GM21717 (cell line): ENCODE measurements at regions not wholly inside any gene's neighbourhood (a gene's known extent, or its start where the extent isn't known, plus 50 kb on each side); places are given as distances from the start of the nearest gene placed in this dataset.

Source experiments
- ATAC-seq: cut with Tn5 transposase; IDR thresholded peaks from one replicate; pipeline ENCODE4 v1.9.1; 2021; ENCODE audit warnings: mild to moderate bottlenecking, moderate library complexity; ENCODE audit not compliant: unreplicated experiment

DNA sequence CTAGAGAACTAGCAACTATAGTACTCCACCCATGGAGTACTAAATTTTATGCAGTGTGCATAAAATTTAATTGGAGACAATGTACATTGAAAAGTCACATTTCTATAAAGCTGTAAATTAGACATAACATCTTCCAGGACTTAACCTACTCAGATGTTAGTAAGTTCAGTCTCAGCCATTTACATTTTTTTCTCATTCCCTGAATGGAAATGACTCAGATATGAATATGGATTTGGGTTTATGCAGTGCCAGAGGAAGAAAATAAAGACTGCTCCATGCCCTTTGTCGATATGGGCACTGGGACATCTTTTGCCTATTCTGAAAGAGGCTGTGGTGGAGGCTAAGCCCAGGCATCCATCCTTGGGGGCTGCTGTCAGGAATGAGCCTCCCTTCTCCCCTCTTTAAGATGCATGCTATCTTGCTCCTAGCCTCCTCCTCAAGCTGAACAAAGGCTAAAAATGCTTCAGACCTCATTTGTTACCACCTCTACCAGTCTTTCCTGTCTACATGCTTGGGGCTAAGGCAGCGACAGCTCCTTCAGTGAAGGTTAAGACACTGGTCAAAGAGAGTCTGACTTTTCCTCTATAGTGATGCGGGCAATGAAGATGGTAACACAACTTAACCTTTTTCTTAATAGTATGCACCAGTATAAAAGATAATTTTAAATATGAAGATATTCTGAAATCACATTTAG is 486.8 kb upstream of the ANKRD30A start:
- no peak for ATAC-seq

DNA sequence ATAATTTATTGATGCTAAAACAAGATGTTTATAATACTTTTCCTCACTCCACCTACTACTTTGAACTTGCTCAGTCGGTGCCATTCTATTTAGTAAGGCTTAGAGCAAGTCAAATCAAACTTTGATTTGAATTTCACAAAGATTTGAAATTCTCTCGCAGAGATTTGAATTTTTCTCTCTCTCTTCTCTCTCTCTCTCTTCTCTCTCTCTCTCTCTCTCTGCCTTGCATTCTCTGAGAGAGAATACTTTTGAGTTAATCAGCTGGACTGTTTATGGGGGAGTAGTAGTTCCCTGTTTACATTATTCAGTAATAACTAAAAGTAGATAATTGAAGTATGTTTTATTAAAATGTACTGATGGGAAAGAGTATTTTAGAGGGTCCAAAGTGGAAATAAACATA is 488.5 kb upstream of the ANKRD30A start:
- ATAC-seq, result no peak

DNA sequence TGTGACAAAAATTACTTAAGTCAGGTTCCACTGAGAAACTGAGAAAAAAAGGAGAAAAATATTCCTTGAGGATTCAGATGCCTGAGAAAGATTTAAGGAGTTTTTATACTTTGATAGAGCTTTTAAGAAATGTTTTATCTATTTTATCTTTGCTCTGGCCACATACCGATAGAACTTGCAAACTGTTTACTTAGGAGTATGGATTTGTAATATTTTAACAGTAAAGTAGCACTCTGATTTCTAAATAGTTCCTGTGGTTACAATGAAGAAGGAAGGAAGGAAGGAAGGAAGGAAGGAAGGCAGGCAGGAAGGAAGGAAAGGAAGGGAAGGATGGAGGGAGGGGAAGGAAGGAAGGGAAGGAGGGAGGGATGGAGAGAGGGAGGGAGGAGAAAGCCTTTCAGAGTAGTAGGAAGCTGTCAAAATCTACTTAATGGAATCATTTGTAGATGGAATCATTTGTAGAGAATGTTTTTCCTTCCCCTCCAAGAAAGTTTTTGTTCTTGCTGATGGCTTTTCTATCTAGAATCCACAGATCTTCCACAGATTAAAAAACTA is 489.0 kb upstream of the ANKRD30A start:
- no peak for ATAC-seq

DNA sequence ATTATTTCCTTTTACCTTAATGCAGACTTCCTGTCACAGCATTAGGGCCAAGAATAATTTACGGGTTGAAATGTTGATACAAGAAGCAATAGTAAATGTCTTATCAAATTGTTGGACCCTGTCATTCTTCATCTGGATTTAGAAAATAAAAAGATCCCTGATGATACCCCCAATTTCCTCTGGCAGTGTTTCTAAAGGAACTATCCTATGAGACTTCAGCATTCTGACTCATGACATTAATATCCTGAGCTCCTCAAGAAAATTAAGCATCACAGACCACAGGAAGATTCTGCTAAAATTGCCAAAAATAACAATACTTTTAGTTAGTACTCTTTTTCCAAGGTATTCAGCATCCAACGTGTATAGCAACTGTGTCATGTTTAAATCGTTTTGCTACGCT is 490.5 kb upstream of the ANKRD30A start:
- no peak for ATAC-seq

DNA sequence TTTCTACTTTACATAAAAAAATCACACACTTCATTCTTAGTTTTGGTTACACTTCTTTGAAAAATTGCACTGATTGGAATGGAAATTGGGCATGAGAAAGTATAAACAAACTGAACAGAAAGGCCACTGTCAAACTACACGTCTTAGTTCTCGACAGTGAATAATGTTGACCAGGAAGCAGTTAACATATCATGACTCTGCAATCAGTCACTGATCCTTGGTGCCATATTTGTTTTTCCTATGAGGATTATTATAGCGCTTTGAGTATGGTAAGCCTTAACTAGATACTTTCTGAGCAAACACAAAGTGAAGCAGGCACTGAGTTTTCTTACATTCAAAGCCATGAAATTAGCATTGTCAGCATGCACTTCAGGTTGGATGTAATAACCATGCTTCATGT is 495.1 kb upstream of the ANKRD30A start:
- no peak for ATAC-seq

DNA sequence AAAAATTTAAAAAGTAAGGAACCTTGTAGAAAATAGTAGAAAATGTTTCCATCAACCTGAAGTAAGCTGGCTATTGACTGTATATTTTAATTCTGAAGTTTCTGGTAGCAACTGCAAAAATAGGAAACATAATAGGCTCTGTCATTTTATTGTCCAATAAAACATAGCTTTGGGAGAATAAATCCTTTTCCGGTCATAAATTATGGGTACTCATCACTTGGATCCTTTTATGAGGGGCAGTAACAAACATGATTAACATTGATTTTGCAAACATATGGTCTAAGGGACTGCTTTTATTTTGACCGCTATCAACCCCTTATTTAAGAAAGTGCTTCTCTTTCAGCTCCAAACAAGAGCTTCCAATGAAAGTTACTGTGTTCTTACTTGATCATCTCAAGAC is 495.9 kb upstream of the ANKRD30A start:
- ATAC-seq, result no peak

DNA sequence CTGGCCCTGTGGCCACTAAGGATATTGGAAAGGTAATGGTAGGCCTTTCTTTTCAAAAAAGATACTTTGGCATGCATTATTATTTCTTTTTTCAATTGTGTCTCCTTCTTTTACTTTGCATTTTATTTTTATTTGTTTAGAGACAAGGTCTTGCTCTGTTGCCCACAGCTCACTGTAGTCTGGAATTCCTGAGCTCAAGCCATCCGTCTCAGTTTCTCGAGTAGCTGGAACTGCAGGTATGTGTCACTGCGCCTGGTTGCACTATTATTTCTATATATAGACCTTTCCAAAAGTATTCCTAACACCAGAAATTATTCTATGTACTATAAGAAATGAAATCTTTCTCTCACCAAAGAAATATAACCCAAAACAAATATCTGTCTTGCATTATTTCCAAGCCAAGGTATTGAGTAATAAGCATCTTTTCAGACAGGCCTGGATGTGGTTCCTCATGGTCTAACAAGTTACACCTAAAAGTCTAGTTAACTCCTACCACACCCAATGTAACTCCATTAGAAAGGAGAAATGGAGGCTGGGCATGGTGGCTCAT is 500.8 kb upstream of the ANKRD30A start:
- ATAC-seq, result no peak

DNA sequence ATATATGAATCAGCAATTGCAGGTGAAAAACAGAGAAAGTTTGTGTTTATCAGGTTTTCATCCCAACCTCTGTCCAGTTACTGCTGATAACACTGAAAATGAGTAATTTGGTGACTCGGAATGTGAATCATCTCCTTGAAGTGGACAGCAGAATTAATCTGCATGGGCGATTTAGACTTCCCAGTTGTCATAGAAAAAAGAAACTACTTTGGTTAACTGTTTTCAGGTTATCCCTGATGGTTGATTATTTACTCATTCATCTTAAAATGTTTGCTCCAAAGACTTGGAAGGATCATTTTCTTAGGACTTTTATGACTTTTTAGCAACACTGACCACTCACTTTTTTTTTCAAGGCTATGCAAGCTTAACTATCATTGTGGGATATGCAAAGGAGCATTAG is 504.1 kb upstream of the ANKRD30A start:
- no peak for ATAC-seq

DNA sequence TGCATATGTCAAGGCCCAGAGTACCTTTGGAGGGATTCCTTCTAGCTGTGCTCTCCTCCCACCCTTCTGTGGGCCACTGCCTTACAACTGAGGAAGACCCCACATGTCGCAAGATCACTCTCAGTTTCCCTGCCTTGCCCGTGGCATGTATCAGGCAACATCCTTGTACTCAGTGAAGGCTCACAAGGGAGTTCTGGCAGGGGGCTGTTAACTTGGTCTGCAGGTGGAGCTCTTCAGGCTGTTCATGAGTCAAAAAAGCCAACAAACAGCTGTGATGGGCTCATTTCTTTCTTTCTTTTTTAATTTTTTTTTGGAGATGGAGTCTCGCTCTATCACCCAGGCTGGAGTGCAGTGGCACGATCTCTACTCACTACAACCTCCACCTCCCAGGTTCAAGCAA is 513.0 kb upstream of the ANKRD30A start:
- ATAC-seq, result no peak

DNA sequence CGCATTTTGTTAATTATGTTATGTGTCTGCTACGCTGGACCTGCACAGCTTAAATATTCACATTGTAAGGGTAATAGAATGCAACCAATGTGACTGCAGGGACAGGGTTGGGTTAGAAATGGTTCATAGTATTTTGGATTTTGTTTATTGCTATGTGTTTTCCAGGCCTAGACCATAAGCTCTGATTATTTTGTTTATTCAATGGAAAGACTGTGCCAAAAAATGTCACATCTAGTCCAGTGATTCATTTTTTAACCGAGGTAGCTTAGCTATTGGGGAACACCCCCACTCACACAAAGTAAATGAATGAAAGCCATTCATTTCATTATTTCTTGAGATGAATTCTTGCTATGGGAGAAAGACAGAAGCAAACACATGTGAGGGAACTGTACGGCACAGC is 516.5 kb upstream of the ANKRD30A start:
- no peak for ATAC-seq

DNA sequence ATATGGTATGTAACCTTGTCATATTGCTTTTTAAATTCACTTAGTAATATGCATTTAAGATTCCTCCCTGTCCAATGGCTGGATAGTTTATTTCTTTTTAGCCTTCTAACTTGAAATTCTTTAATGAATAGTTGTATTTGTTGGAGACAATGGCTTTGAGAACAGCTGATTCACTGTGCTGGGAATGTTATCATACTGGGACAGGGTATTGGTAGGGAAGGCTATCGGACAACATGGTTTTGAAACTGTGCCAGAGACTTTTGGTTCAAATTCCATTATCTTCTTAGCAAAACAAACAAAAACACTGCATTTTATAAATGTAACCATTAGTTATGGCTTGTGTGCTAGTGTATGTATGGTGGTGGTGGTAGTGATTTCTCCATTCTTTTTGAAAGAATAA is 517.1 kb upstream of the ANKRD30A start:
- ATAC-seq, result no peak

DNA sequence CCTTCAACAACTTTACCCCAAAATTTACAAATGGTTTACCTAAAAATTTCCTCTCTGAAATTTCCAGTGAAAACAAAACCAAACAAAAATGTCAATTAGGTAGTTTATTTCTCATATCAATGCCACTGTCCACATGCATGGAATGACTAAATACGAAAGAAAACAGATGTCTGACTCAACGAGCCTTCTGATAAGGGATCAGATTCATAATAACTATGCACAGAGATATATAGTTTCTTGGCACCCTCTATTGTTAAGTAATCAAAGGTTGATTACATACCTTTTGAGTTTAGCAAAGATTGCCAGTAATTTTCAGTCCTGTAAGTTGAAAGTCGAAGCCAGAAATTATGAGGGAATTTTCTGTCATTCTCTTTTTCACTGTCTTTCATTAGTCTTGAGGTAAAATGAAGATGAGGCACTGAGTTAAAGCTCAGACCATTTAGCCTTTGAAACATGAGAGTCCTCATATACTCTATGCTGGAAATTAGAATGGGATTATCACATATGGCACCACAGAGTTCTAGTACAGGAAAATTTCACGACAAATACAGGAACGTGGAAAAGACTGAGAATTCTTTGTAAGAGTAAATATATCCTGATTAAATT is 519.1 kb upstream of the ANKRD30A start:
- ATAC-seq, result no peak

DNA sequence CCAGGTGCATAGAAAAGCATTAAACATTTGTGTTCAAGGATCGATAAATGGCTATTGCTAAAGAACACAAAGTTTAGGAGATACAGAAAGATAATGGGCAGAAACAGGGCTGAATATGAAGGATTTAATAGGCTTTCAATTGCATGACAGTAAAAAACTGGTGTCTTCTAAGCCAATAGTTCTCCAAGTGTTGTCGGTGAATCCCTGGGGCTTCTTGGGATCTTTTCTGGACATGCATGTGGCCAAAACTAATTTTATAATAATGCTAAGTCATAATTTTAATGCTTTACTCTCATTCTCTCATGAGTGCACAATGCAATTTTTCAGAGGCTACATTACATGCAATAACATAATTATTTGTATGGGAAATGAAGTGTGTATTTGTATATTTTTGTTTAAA is 521.1 kb upstream of the ANKRD30A start:
- no peak for ATAC-seq

DNA sequence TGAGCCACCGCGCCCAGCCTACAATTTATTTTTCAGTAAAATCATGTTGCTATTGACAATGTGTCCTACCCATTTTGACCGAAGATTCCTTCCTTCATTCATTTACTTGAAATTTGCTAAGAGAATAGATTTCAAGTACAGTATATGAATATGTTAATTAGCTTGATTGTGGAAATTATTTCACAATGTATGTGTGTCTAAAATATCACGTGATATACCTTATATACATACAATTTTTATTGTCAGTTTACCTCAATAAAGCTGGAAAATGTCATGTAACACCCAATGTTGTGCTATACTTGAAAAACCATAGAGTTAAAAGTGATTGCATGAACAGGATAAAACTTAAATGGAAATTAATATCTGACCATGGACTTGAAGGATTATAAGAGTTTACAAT is 521.7 kb upstream of the ANKRD30A start:
- no peak for ATAC-seq

DNA sequence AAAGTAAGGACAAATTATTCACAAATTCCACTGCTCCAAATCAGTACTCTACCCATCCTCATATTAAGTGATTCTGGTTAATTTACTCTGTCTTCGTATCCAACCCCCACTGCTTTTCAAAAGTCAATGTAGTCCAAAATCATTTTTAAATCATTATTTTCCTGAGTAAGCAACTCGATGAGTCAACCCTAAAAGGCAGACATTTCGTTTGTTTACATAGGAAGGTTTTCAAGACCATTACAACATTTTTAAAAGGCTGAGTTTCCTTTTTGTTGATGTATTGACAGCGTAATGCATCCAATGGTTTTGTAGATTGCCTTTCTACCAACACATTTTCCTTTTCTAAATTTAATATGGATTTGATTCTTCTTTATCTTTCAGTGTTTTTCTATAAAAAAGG is 523.0 kb upstream of the ANKRD30A start:
- ATAC-seq, result no peak

DNA sequence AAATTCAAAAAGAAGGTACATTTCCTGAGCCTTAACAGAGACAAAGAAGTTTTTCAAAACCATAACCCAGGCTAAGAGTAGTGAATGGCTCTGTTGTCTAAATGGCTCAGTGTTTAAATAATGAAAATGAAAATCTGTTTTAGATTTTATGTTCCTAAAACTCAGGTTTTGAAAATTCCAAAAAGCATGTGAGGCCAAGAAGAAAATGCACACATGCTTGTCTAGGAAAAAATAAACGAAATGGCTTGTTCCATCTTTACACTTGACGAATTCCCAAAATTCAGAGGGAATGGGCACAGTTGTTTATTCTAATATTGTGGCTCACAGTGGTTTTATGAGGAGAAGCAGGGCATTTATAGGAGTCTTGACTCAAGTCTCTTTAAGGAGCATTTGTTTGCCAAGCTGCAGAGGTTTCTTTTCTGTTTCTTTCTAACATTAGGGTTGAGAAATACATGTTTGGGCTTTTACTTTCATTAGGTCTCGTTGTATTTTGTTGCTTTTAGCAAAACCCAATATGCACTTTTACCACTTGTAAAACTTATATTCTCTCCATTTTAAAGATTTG is 527.6 kb upstream of the ANKRD30A start:
- ATAC-seq, result no peak

DNA sequence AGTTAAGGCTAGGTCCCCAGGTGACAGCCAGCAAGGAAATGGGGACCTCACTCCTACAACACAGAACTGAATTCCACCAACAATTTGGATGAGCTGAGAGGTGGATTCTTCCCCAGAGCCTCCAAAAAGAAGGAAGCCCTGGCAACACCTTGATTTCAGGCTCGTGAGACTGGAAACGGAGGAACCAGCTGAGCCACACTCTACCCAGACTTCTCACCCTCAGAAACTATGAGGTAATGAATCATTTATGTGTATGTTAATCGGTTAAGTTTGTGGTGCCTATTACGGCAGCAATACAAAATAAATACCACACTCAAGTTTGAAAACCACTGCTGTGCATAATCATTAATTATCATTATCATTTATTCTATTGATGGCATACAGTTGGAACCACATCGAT is 532.4 kb upstream of the ANKRD30A start:
- no peak for ATAC-seq

DNA sequence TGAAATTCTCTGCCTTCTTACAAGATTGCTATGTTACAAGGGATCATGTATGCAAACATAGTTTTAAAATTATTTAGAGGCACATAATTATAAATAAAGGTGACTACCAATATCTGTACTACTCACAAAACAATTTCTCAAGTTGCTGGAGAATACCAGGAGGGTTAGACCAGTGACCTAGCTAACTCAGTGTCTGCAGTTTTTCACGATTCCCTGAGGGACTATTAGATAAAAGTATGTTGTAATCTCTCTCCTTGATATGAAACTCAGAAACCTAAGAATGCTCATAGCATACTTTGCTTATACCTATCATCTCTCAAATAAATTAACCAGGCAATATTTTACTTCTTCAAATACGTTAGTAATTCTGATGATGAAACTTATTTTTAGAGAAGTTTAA is 534.0 kb upstream of the ANKRD30A start:
- ATAC-seq, result no peak

DNA sequence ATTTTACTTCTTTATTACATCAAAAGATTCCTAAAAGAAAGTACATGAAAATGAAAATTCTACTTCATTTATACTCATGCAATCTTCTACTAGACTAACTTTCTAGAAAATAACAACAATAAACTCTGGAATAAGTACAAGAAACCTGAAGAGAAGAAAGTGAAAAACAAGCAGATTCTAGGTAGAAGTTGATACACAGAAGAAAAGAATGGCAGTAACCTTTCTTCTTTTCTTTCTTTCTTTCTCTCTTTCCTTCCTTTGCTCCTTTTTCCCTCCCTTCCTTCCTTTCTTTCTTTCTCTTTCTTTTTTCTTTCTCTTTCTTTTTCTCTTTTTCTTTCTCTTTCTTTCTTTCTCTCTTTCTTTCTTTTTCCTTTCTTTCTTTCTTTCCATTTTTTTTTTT is 541.7 kb upstream of the ANKRD30A start:
- no peak for ATAC-seq

DNA sequence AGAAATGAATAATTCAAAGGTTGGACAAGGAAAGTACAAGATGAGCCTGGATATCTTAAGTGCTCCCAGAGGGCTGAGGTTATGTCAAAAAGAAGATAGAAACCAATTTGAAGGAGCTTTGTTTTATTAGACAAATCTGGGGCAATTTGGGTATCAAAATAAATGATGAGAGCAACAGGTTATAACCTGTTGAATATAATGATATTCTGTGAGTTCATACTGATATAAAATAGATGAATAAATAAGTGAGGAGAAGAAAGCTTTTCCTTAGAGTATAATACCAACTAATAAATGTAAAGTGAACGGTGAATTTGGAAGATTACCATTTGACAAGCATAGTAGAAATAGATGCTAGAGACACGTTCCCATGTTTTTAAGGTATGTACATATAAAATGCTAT is 544.2 kb upstream of the ANKRD30A start:
- ATAC-seq, result no peak

DNA sequence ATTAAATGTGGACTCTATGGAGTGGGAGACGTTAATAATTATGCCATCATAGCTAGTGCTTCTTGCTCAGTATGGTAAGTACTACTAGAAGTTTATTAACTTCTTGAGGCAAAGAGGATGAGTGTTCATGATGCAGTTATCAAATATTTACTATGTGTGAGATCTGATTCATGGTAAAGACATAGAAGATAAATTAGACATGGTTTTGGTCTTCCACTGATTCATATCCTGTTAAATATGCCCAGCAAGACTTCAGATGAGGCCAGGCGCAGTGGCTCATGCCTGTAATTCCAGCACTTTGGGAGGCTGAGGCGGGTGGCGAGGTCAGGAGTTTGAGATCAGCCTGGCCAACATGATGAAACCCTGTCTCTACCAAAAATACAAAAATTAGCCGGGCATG is 547.1 kb upstream of the ANKRD30A start:
- ATAC-seq, result no peak

DNA sequence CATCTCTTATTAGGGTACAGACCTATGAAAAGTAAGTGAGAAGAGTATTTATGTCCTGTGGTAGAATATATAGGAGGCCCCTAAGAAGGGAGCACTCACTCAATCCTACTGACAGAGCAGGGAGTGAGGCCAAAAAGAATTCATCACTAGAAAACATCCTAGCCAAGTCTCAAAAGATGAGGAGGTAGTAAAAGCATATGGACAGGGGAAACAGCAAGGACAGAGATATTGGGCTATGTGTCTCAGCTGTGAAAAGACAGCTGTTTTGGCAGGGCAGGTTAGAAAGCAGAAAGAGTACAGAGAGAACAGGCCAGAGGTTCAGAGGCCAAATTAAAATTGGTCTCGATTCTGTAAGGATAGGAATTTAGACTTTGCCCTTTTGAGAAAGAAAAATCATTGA is 548.3 kb upstream of the ANKRD30A start:
- no peak for ATAC-seq
